22Rv1 (cell line): ENCODE measurements at regions not wholly inside any gene's neighbourhood (a gene's known extent, or its start where the extent isn't known, plus 50 kb on each side); places are given as distances from the start of the nearest gene placed in this dataset.

Experiments
- CTCF ChIP-seq: fragments of 450-650 bp; IDR thresholded peaks from 2 replicates; pipeline ENCODE4 v1.5.1; 2017; ENCODE audit warnings: mild to moderate bottlenecking
- ZFX ChIP-seq: fragments of 450-650 bp; IDR thresholded peaks from 2 replicates; pipeline ENCODE4 v1.6.1; 2017; ENCODE audit warnings: antibody characterized with exemption, borderline replicate concordance

- TF ChIP-seq CTCF (no peak), ZFX (no peak)
Measured at GRCh38 chr7:124188576-124188975, 155.7 kb upstream of the TMEM229A start.
